Activated T-helper 1 cell treated with Interleukin-2 at 50 U/mL for 16 hours (primary cell): ENCODE measurements at regions not wholly inside any gene's neighbourhood (a gene's known extent, or its start where the extent isn't known, plus 50 kb on each side); places are given as distances from the start of the nearest gene placed in this dataset.

Experiments
- DNase-seq: peaks from one replicate; pipeline ENCODE4 v3.0.0-alpha.2; 2020; ENCODE audit warnings: low read depth

- DNase-seq, result no peak
Observed at GRCh38 chr2:220503431-220503830, 876.0 kb downstream of the SLC4A3 start.

- DNase-seq, result no peak
Observed at GRCh38 chr2:220504938-220505503, 877.6 kb downstream of the SLC4A3 start.

GRCh38 chr2:220506466-220506865 is 879.0 kb downstream of the SLC4A3 start:
- no peak for DNase-seq

DNA sequence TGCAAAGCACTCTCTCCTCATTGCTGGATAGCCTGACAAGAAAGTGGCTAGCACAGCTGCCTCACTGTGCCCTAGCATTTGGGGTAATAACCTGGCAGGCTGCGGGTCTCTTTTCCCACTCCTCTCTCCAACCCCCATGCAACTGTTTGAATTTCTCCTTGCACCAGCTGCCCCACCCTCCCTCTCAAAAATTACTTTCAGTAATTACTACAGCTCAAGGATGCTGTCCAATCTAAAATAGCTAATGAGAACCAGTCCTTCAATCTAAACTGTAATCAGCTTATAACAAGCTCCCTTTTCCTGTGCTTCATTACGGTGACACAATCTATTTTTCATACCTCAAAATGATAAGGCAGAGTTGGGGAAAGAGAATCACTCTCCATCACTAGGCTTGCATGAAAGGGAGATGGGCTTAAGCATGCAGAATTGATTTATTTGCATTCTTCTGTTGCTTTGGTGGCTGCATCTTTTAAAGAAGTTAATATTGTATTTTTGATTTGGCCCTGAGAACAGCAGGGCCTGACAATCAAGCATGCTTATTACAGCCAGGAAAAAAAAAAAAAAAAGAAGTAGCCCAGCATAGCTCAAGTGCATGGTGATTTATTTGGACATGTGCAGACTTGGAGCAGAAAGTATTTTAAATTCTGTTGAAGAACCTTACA is 881.8 kb downstream of the SLC4A3 start:
- DNase-seq, result no peak

- no peak for DNase-seq
Observed at GRCh38 chr2:220509966-220510365, 882.5 kb downstream of the SLC4A3 start.

DNA sequence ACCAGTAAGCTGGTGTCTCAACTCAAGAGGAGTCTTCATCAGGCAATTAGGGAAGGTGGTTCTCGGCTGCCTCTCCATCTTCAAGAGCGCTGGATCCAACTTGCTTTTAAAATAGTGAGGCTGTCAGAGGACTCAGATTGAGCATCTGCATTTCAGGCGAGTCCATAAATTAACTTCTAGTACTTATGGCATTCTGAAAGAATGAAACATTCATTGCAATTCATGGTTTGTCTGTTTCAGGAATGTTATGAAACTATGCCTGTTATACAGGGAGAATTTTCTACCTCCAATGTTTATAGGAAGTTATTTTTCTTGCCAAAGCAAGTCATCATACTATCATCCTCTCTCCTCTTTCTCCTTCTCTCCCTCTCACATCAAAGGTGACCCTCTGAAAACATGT is 883.2 kb downstream of the SLC4A3 start:
- DNase-seq, result no peak

- no peak for DNase-seq
Observed at GRCh38 chr2:220512419-220512818, 885.0 kb downstream of the SLC4A3 start.

- DNase-seq, result no peak
Observed at GRCh38 chr2:220513573-220514288, 886.3 kb downstream of the SLC4A3 start.

DNA sequence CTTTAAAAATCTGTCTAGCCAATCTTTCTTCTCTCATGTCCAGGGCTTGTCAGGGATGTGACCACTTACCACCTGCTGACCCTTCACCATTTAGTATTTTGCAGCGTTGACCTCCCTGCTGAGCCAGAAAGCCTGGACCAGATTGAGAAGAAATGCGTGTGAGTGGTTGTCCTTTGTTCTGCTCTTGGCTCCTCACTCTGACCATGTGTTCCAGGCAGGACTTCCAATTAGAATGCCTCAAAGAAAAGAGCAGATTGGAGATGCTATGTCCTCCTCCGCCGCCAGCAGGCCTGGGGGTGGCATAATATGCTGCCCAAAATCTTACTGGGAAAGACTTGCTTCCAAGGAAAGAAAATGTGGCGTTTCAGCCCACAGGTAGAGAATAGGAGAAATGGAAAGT is 894.1 kb downstream of the SLC4A3 start:
- no peak for DNase-seq

DNA sequence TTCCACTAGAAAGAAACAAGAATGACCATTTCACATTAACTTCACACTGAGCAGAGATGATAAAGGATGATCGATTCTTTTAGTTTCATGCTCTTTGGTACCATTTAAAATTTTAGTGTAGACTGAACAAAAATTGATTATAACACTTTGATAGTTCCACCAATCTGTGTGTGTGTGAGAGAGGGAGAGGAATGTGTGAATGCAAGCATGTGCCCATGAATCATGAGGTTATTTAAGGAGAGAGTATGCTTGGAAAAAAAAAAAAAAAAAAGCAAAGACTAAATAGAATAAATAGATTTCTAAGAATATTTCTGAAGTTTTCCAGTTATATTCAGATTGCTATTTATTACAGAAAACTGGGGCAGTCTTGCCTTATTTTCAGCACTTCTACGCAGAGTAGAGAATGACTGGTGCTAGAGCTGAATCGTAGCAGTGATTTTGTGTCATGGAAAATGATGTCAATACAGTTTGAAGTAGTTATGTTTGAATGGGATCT is 900.8 kb downstream of the SLC4A3 start:
- DNase-seq, result no peak

GRCh38 chr2:220531216-220531615 is 903.8 kb downstream of the SLC4A3 start:
- no peak for DNase-seq

- DNase-seq, result no peak
Observed at GRCh38 chr2:220533485-220533884, 906.1 kb downstream of the SLC4A3 start.

- DNase-seq, result no peak
Observed at GRCh38 chr2:220539481-220539880, 912.1 kb downstream of the SLC4A3 start.

GRCh38 chr2:220544049-220544448 is 916.6 kb downstream of the SLC4A3 start:
- DNase-seq, result no peak

GRCh38 chr2:220550995-220551700 is 923.7 kb downstream of the SLC4A3 start:
- no peak for DNase-seq

DNA sequence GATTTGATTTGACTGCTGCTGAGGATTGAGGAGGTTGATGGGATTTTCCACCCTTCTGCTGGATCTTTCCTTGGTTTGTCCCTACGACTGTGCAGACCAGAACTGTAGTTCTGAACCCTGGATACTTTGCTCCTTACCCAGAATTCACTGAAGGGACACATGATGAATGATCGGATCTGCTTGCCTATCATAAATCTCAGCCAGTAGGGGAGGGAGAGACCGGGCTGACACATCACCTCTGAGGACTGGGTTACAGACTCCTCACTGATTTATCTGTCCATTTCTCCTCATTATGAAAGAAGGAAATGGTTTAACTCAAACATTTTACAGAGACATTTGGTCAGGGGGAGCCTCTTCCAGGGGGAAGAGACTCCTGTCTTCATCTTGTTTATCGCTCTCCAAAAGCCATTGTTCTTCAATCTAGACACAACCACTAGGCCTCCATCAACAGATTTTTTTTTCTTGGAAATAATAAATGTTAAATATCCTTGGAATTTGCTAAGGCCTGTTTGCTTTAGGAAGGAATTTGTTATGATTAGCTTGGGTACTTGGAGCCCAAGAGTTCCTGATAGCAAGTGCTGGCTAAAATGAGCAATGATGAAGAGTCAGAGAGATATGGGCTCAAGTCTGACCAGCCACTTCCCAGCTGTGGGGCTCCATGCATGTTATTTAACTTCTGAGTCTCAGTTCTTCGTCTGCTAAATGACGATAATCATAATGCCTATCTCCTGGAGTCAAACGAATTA is 925.5 kb downstream of the SLC4A3 start:
- no peak for DNase-seq

- no peak for DNase-seq
Observed at GRCh38 chr2:220555961-220556630, 928.7 kb downstream of the SLC4A3 start.

DNA sequence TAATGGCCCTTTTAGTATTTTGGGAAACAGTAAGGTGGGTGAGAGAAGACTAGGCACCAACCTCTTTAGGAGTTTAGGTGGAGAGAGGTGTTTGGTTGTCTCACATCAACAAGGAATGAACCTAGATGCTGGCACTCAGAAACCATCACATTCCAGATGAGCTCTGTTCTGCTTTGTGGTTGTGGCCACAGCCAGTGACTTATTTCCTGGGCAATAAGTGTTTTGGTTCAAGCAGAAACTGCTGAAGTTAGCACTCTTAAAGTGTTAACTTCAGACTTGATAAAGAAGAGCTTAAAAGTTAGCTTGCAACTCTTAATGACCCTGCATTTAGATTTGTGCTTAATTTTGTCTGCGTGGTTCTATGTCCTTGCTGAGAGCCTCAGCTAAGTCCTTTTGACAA is 929.2 kb downstream of the SLC4A3 start:
- no peak for DNase-seq

- no peak for DNase-seq
Observed at GRCh38 chr2:220560192-220560591, 932.8 kb downstream of the SLC4A3 start.

DNA sequence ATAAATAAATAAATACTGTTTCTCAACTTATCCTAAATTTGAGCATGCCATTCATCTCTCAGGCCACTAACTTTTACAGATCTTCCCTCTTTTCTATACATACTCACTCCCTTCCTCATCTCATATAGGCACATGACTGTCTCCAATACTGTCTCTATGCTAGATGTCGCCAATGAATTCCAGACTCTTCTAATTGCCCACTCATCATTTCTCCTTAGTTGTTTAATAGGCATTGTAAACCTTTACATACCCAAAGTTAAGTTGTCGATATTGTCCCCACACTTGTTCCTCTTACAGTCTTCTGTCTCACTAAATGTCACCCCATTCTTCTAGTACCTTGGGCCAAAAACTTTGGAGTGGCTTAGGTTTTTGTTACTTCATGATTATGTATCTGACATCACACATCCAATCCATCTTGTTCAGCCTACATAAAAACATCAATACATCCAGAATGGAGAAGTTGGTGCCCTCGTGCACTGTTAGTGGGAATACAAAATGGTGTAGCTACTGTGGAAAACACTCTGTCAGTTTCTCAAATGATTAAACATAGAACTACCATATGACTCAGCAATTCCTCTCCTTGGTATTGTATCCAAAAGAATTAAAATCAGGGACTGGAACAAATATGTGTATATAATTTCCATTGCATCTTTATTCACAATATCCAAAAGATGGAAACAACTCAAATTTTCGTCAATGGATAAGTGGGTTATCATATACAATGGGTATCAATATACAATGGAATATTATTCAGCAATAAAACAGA is 935.1 kb downstream of the SLC4A3 start:
- no peak for DNase-seq

GRCh38 chr2:220568296-220568695 is 940.9 kb downstream of the SLC4A3 start:
- no peak for DNase-seq
